Cardiac fibroblast (primary cell): ENCODE measurements at regions not wholly inside any gene's neighbourhood (a gene's known extent, or its start where the extent isn't known, plus 50 kb on each side); places are given as distances from the start of the nearest gene placed in this dataset.
A peak's percentile ranks its signal among the peaks of the same experiment; 100 is the strongest.

Experiments used
- DNase-seq, 2 donors: peaks; one replicate each; pipeline versions ENCODE4 v3.0.0 to v3.0.0-alpha.2; 2010; ENCODE audit warnings: low read depth in 2 of 2
- H3K4me3 ChIP-seq, 2 donors: replicated peaks in 1 of 2; 1 replicate in 1 of 2; 2 replicates in 1 of 2; pipeline ENCODE4 v1.5.1; 2011; ENCODE audit warnings: low read depth in 2 of 2, low read length in 2 of 2, mild to moderate bottlenecking in 2 of 2, moderate library complexity in 1 of 2
- TF ChIP-seq, protein P1 (sequence below): IDR thresholded peaks from one replicate; pipeline ENCODE4 v1.5.1; 2011; ENCODE audit warnings: low read depth, mild to moderate bottlenecking, low read length, inconsistent platforms

DNA sequence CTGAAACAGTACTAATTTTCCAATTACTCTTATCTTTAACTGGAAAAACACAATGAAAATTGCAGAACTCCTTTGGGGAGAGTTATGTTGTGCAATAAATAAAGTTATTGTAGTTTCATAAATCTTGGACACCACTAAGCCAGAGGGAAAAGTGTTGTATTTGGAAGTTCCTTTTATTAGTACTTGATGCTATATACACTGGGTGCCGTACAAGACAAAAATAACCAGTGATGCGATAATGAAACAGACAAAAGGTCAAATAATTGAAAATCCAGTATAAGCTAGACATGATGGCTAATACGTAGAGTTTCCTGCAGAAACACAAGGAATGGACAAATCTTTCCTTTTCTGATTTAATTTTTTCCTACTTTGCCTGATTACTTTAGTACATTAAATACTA is 541.1 kb downstream of the ETS1 start:
- peak in 1 of 2 donors; percentile 32 for DNase-seq
- no peak overlapping the region for H3K4me3 ChIP-seq
- TF ChIP-seq, protein P1, sequence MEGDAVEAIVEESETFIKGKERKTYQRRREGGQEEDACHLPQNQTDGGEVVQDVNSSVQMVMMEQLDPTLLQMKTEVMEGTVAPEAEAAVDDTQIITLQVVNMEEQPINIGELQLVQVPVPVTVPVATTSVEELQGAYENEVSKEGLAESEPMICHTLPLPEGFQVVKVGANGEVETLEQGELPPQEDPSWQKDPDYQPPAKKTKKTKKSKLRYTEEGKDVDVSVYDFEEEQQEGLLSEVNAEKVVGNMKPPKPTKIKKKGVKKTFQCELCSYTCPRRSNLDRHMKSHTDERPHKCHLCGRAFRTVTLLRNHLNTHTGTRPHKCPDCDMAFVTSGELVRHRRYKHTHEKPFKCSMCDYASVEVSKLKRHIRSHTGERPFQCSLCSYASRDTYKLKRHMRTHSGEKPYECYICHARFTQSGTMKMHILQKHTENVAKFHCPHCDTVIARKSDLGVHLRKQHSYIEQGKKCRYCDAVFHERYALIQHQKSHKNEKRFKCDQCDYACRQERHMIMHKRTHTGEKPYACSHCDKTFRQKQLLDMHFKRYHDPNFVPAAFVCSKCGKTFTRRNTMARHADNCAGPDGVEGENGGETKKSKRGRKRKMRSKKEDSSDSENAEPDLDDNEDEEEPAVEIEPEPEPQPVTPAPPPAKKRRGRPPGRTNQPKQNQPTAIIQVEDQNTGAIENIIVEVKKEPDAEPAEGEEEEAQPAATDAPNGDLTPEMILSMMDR, result no peak

GRCh38 chr11:128045094-128045725 is 542.1 kb downstream of the ETS1 start:
- TF ChIP-seq, protein P1, result no peak
- no peak overlapping the region for H3K4me3 ChIP-seq
- DNase-seq, result no peak

DNA sequence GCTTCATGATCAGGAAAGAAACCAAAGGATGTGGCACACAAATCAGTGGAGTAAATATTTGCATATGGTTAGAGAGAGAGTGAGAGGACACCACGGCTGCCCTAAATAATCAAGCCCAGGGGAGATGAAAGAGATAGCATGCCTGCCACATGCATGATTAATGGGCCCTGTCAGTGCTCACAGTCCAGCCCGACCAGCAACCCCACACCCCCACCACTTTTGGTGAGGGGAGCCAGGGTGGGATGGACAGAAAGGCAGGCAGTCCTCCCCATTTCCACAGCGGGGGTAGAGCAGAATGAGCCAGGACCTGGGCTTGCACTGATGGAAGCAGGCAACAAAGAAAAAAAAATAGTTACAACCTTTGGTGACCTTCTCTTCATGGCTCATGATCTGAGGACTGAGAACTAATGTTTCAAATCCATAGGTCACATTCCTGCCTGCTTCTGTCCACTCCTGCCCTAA is 545.0 kb downstream of the ETS1 start:
- TF ChIP-seq, protein P1, result no peak
- H3K4me3 ChIP-seq, result no peak overlapping the region
- DNase-seq, result no peak

DNA sequence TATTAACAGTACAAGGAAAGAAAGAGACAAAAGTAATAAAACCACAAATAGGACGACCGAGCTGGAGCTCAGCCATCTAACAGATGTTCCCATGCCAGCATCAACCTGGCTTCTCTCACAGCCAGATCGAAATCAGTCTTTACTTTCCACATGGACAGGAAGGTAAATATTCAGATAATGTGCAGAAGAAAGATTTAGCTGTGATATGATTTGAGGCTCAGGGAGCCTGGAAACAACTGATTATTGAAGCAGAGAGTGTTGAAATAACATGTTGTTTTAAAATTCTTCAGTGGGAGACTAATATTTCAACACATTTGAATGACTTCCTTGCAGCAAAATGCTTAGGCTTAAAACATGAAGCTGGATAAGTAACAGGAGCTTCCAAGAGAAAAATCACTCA is 546.8 kb downstream of the ETS1 start:
- DNase-seq, result peak; percentile 50 to 64
- TF ChIP-seq, protein P1, result no peak
- H3K4me3 ChIP-seq, result no peak overlapping the region

DNA sequence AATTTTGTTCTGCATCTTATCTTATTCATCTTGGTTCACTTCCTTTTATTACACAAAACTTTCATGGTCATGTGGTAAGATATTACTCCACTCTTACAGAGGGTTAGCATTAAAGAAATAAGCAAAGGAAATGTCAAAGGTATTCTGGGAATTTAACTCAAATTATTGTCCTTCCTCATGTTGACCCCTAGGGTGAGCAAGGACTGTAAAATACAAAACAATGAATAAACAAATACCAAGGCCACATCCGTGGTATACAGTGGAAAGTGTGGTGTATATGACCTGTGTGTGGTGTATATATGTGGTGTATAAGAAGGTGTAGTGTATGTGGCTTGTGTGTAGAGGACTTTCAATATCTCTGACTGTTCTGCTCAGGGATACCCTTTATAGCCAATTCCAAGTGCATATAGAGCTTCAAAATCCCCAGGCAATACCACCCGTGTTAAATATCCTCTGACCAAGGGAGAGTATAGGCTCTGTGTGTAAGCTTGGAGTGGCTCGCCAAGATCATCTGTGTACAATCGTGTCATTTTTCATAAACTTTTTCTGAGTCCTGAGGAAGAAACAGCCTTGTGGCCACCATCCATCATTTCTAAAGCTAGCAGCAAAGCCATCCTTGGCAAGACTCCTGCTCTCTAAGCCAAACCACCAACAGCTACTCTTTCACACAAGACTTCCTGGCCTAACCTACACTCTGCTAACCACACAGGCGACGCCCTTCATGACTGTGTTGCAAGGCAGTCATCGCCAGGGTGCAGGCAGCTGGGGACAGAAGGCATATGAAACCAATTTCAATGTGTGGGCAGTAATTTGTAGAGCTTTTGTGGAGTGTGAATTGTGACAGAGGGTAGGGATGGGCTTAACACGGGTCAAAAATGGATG is 548.0 kb downstream of the ETS1 start:
- peak; percentile 88 to 89 for DNase-seq
- TF ChIP-seq, protein P1, result peak; percentile 24
- no peak overlapping the region for H3K4me3 ChIP-seq

- no peak overlapping the region for H3K4me3 ChIP-seq
- DNase-seq, result no peak
- TF ChIP-seq, protein P1, result no peak
Measured at GRCh38 chr11:128036556-128037093, 550.7 kb downstream of the ETS1 start.
